OCI-LY3 (cell line): ENCODE measurements at regions not wholly inside any gene's neighbourhood (a gene's known extent, or its start where the extent isn't known, plus 50 kb on each side); places are given as distances from the start of the nearest gene placed in this dataset.

Source experiments
- H2AFZ ChIP-seq: fragments of 200-600, 300-600 bp; shearing (Covaris generic); 2 replicates; pipeline ENCODE4 v1.6.0; 2014; ENCODE audit warnings: antibody characterized with exemption, low read depth, low read length
- H3K27ac ChIP-seq: fragments of 200-600, 300-600 bp; sonication (generic); 2 replicates; pipeline ENCODE4 v1.5.1; 2014; ENCODE audit warnings: mild to moderate bottlenecking, low read length, moderate library complexity, mixed read lengths
- H3K27me3 ChIP-seq: fragments of 200-600, 300-600 bp; sonication (generic); 2 replicates; pipeline ENCODE4 v1.6.1; 2014; ENCODE audit warnings: low read depth, low read length, mixed read lengths
- H3K36me3 ChIP-seq: fragments of 200-600, 300-600 bp; sonication (generic); replicated peaks from 2 replicates; pipeline ENCODE3; 2014; ENCODE audit warnings: low read depth, low read length, mixed read lengths
- H3K4me1 ChIP-seq: fragments of 300-600, 200-600 bp; sonication (generic); 2 replicates; pipeline ENCODE4 v1.6.1; 2014; ENCODE audit warnings: low read length, mixed read lengths
- H3K4me2 ChIP-seq: fragments of 200-600, 300-600 bp; sonication (generic); 2 replicates; pipeline ENCODE4 v1.6.1; 2014; ENCODE audit warnings: low read length, mixed read lengths
- H3K4me3 ChIP-seq: fragments of 300-600, 200-600 bp; sonication (generic); 2 replicates; pipeline ENCODE4 v1.5.1; 2014; ENCODE audit warnings: antibody characterized with exemption, mild to moderate bottlenecking, low read length, moderate library complexity
- H3K79me2 ChIP-seq: fragments of 300-600, 200-600 bp; shearing (Covaris generic); 2 replicates; pipeline ENCODE4 v1.6.1; 2014; ENCODE audit warnings: mild to moderate bottlenecking, low read length, mixed read lengths
- H3K9ac ChIP-seq: fragments of 300-600, 200-600 bp; shearing (Covaris generic); 2 replicates; pipeline ENCODE4 v1.6.0; 2014; ENCODE audit warnings: mild to moderate bottlenecking, low read length, moderate library complexity
- H3K9me3 ChIP-seq: fragments of 200-600, 300-600 bp; shearing (Covaris generic); 2 replicates; pipeline ENCODE4 v1.6.1; 2014; ENCODE audit warnings: low read length, mixed read lengths; ENCODE audit not compliant: insufficient read depth
- H4K20me1 ChIP-seq: fragments of 200-600, 300-600 bp; sonication (generic); 2 replicates; pipeline ENCODE4 v1.6.1; 2016; ENCODE audit warnings: low read length, mixed read lengths; ENCODE audit not compliant: insufficient read depth
- EZH2phosphoT487 ChIP-seq: fragments of 200-600 bp; shearing (Covaris generic); IDR thresholded peaks from 2 replicates; pipeline ENCODE4 v1.6.1; 2018; ENCODE audit warnings: antibody characterized with exemption, mixed run types, low read depth
- TF ChIP-seq, protein P1 (sequence below): fragments of 200-600, 300-600 bp; sonication (generic); IDR thresholded peaks from 2 replicates; pipeline ENCODE4 v1.5.1; 2014; ENCODE audit warnings: antibody characterized with exemption, low read length, low read depth

DNA sequence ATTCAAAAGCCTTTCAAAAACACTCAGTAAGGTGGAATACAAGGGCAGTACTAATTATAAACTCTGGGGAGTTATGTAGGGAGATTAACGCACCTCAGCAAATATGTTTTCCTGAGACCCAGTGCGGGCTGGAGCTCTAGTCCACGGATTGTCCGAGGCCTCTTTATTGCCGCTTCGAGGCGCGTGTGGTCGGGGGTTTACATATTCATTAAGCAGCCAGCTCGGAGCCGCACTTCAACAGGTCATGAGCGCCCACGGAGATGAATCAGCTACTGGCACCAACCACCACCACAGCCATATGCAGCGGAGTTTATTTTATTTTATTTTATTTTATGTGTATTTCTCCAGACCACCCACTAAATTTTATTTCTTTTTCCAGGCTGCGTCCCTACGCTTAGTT is 195.9 kb upstream of the ADARB2 start:
- H3K27me3 ChIP-seq = no peaks in the 10 kb centered on the region
- H3K27ac ChIP-seq = no peak overlapping the region
- TF ChIP-seq EZH2phosphoT487 = no peak
- TF ChIP-seq, protein P1, sequence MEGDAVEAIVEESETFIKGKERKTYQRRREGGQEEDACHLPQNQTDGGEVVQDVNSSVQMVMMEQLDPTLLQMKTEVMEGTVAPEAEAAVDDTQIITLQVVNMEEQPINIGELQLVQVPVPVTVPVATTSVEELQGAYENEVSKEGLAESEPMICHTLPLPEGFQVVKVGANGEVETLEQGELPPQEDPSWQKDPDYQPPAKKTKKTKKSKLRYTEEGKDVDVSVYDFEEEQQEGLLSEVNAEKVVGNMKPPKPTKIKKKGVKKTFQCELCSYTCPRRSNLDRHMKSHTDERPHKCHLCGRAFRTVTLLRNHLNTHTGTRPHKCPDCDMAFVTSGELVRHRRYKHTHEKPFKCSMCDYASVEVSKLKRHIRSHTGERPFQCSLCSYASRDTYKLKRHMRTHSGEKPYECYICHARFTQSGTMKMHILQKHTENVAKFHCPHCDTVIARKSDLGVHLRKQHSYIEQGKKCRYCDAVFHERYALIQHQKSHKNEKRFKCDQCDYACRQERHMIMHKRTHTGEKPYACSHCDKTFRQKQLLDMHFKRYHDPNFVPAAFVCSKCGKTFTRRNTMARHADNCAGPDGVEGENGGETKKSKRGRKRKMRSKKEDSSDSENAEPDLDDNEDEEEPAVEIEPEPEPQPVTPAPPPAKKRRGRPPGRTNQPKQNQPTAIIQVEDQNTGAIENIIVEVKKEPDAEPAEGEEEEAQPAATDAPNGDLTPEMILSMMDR = no peak
- H3K4me3 ChIP-seq = no peak overlapping the region
- H3K4me1 ChIP-seq = no peaks in the 10 kb centered on the region
- H3K79me2 ChIP-seq = no peaks in the 10 kb centered on the region
- H4K20me1 ChIP-seq = no peaks in the 10 kb centered on the region
- no peak overlapping the region for H3K9ac ChIP-seq
- no peak overlapping the region for H3K4me2 ChIP-seq
- H3K36me3 ChIP-seq = no peaks in the 10 kb centered on the region
- no peaks in the 10 kb centered on the region for H3K9me3 ChIP-seq
- H2AFZ ChIP-seq = no peak overlapping the region

DNA sequence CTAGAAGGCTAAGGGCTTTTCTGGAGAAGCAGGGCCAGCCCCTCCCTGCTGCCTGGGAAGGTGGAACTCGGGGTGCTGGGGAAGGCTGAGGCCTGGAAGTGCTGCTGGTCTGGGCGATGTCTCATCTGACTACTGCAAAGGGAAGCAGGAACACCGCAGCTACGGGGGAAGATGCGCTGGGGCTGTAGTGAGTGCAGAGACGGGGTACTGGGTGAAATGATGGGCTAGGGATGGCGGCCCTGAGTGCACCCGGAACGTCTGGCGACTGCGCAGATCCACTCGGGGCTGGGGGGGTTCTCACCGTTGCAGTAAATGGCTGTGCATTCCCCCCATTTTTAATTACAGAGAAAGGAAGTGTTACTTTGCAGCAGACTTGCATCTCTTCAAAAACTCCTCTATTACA is 195.4 kb upstream of the ADARB2 start:
- TF ChIP-seq, protein P1 = no peak
- TF ChIP-seq EZH2phosphoT487 = no peak
- Histone ChIP-seq H3K9ac (no peak overlapping the region), H4K20me1 (no peaks in the 10 kb centered on the region), H3K9me3 (no peaks in the 10 kb centered on the region), H3K79me2 (no peaks in the 10 kb centered on the region), H3K27ac (no peak overlapping the region), H2AFZ (no peak overlapping the region), H3K4me3 (no peak overlapping the region), H3K4me2 (no peak overlapping the region), H3K27me3 (no peaks in the 10 kb centered on the region), H3K36me3 (no peaks in the 10 kb centered on the region), H3K4me1 (no peaks in the 10 kb centered on the region)

DNA sequence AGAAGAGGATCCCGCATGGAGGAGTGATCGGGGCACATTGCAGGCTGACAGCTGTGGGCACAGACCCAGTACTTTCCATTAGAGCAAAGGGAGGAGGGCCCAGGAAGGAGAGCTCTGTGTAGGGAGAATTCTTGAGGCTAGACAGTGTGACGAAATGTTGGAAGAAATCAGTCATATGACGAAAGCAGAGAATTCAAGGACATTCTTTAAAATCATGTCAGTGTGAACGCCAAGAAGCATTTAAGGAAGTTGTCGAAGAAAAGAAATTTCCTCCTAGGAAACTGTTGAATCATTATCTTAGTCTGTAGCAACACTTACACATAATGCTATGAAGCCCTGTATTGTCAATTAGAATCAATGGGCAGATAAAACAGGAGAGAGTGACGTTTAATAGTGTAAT is 191.3 kb upstream of the ADARB2 start:
- Histone ChIP-seq H3K9ac (no peak overlapping the region), H3K4me3 (no peak overlapping the region), H3K4me1 (no peaks in the 10 kb centered on the region), H3K27ac (no peak overlapping the region), H2AFZ (no peak overlapping the region), H4K20me1 (no peaks in the 10 kb centered on the region), H3K79me2 (no peaks in the 10 kb centered on the region), H3K27me3 (no peaks in the 10 kb centered on the region), H3K9me3 (no peaks in the 10 kb centered on the region), H3K4me2 (no peak overlapping the region), H3K36me3 (no peaks in the 10 kb centered on the region)
- TF ChIP-seq, protein P1 = no peak
- TF ChIP-seq EZH2phosphoT487 = no peak

DNA sequence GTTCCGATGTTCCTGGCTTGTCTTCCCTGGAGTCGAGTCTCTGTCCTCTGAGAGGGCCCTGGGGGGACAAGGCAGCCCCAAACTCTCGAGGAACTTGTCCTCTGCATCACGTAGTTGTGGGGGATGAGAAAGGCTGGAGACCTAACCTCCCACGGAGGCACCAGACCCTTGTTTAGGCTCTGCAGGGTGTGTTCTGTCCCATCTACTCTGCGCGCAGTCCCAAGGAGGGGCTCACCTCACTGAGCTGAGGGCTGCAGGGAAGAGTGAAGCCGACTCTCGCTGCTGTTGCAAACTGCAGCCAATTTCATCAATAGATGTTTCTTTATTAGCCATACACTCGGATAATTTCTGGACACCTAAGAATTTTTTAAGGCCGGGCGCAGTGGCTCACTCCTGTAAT is 186.7 kb upstream of the ADARB2 start:
- Histone ChIP-seq H3K27me3 (no peaks in the 10 kb centered on the region), H3K79me2 (no peaks in the 10 kb centered on the region), H2AFZ (no peak overlapping the region), H3K27ac (no peak overlapping the region), H3K9ac (no peak overlapping the region), H3K36me3 (no peaks in the 10 kb centered on the region), H3K4me2 (no peak overlapping the region), H3K4me3 (no peak overlapping the region), H3K9me3 (no peaks in the 10 kb centered on the region), H3K4me1 (no peaks in the 10 kb centered on the region), H4K20me1 (no peaks in the 10 kb centered on the region)
- TF ChIP-seq, protein P1 = no peak
- no peak for TF ChIP-seq EZH2phosphoT487
